NCI-H82 (cell line): ENCODE measurements at regions not wholly inside any gene's neighbourhood (a gene's known extent, or its start where the extent isn't known, plus 50 kb on each side); places are given as distances from the start of the nearest gene placed in this dataset.

Experiments used
- DNase-seq: peaks from one replicate; lab custom pipeline; 2025; lab: John Stamatoyannopoulos, UW

GRCh38 chr12:25828188-25828587, 130.3 kb upstream of the RASSF8 start:
- no peak for DNase-seq

- no peak for DNase-seq
Observed at GRCh38 chr12:25829192-25829591, 129.3 kb upstream of the RASSF8 start.

- DNase-seq: no peak
Observed at GRCh38 chr12:25830456-25830855, 128.0 kb upstream of the RASSF8 start.

- no peak for DNase-seq
Observed at GRCh38 chr12:25833657-25834056, 124.8 kb upstream of the RASSF8 start.

GRCh38 chr12:25835385-25835784, 123.1 kb upstream of the RASSF8 start:
- no peak for DNase-seq

GRCh38 chr12:25838007-25838406, 120.5 kb upstream of the RASSF8 start:
- DNase-seq: no peak

- DNase-seq: no peak
Observed at GRCh38 chr12:25839470-25839869, 119.0 kb upstream of the RASSF8 start.

- no peak for DNase-seq
Observed at GRCh38 chr12:25840678-25841465, 117.6 kb upstream of the RASSF8 start.

- no peak for DNase-seq
Observed at GRCh38 chr12:25842254-25842653, 116.2 kb upstream of the RASSF8 start.

- peak; percentile 63 for DNase-seq
Observed at GRCh38 chr12:25843976-25844375, 114.5 kb upstream of the RASSF8 start.

- no peak for DNase-seq
Observed at GRCh38 chr12:25845415-25845814, 113.1 kb upstream of the RASSF8 start.

- no peak for DNase-seq
Observed at GRCh38 chr12:25852792-25853191, 105.7 kb upstream of the RASSF8 start.

GRCh38 chr12:25853316-25854095, 105.0 kb upstream of the RASSF8 start:
- no peak for DNase-seq

GRCh38 chr12:25854991-25855390, 103.5 kb upstream of the RASSF8 start:
- DNase-seq: no peak

GRCh38 chr12:25855716-25856115, 102.8 kb upstream of the RASSF8 start:
- no peak for DNase-seq

- DNase-seq: no peak
Observed at GRCh38 chr12:25859976-25860375, 98.5 kb upstream of the RASSF8 start.

- no peak for DNase-seq
Observed at GRCh38 chr12:25861226-25861625, 97.3 kb upstream of the RASSF8 start.

GRCh38 chr12:25864306-25865276, 93.9 kb upstream of the RASSF8 start:
- peak; percentile 36 for DNase-seq

GRCh38 chr12:25866586-25867378, 91.7 kb upstream of the RASSF8 start:
- DNase-seq: peak; percentile 96

- DNase-seq: no peak
Observed at GRCh38 chr12:25868193-25868592, 90.3 kb upstream of the RASSF8 start.

- no peak for DNase-seq
Observed at GRCh38 chr12:25872137-25872536, 86.3 kb upstream of the RASSF8 start.
